Effector memory CD4-positive, alpha-beta T cell (primary cell): ENCODE measurements at regions not wholly inside any gene's neighbourhood (a gene's known extent, or its start where the extent isn't known, plus 50 kb on each side); places are given as distances from the start of the nearest gene placed in this dataset.

Experiments
- DNase-seq, 3 donors: peaks; one replicate each; pipeline ENCODE4 v3.0.0-alpha.2; 2020
- H3K27ac ChIP-seq: 2 replicates; pipeline ENCODE4 v1.7.0; 2013; ENCODE audit warnings: mild to moderate bottlenecking, low read length, moderate library complexity; ENCODE audit not compliant: insufficient read depth, poor library complexity, severe bottlenecking
- H3K27me3 ChIP-seq: replicated peaks from 2 replicates; pipeline ENCODE4 v1.7.0; 2013; ENCODE audit warnings: mild to moderate bottlenecking, low read length; ENCODE audit not compliant: insufficient read depth, control insufficient read depth, poor library complexity, severe bottlenecking
- H3K36me3 ChIP-seq: 2 replicates; pipeline ENCODE4 v1.7.0; 2013; ENCODE audit warnings: mild to moderate bottlenecking, low read length, moderate library complexity; ENCODE audit not compliant: control insufficient read depth, insufficient read depth
- H3K4me1 ChIP-seq: 2 replicates; pipeline ENCODE4 v1.7.0; 2013; ENCODE audit warnings: low read length, mild to moderate bottlenecking; ENCODE audit not compliant: control insufficient read depth, insufficient read depth, poor library complexity, severe bottlenecking
- H3K4me3 ChIP-seq: 2 replicates; pipeline ENCODE4 v1.7.0; 2013; ENCODE audit warnings: low read length, low read depth, mild to moderate bottlenecking; ENCODE audit not compliant: insufficient read depth, poor library complexity, severe bottlenecking
- H3K9me3 ChIP-seq: 2 replicates; pipeline ENCODE4 v1.7.0; 2013; ENCODE audit warnings: mild to moderate bottlenecking, low read length, moderate library complexity; ENCODE audit not compliant: control insufficient read depth

DNA sequence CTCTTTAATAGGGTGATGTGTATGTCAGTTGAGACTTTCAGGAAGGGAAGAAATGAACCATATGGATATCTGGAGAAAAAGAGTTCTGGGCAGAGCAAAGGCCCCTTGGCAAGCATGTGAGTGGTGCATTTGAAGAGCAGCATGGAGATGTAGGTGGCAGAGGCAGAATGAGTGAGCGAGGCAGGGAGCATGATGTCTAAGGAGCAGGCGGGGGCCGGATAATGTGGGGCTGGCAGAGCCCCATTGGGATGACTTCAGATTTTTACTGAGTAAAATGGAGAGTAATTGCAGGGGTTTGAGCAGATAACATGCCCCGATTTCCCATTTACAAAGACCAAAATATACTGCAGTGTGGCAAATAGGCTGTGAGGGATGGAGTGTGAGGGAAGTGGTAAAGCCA, 52.9 kb upstream of the PLCL2 start:
- H3K4me3 ChIP-seq, result no peak overlapping the region
- no peak overlapping the region for H3K27ac ChIP-seq

DNA sequence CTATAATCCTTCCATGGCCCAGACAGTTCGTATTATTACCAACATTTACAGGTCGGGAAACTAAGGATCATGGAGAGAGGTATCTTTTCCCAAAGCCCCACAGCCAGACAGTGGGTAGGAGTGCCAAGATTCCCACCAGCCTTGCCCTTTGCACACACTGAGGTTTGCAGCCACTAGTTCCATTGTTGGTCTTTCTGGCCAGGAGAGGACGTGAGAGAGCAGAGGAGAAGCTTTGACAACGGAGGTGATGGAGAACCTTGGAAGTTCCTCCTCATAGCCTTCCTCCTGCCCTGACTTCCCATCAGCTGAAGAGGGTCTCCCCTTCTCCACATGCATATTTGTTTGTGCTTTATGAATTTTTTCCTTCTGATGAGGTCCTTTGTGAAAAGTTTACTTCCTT, 50.5 kb upstream of the PLCL2 start:
- no peaks in the 10 kb centered on the region for H3K27me3 ChIP-seq
- DNase-seq, result no peak
- no peak overlapping the region for H3K27ac ChIP-seq
- no peak overlapping the region for H3K4me3 ChIP-seq
- H3K4me1 ChIP-seq, result peaks cover 5% of the 10 kb centered on the region
- H3K9me3 ChIP-seq, result no peaks in the 10 kb centered on the region
- H3K36me3 ChIP-seq, result no peaks in the 10 kb centered on the region

More for the DNA sequence above, 52.9 kb upstream of the PLCL2 start:
- no peaks in the 10 kb centered on the region for H3K9me3 ChIP-seq
- H3K27me3 ChIP-seq, result no peaks in the 10 kb centered on the region
- H3K36me3 ChIP-seq, result no peaks in the 10 kb centered on the region
- DNase-seq, result no peak
- H3K4me1 ChIP-seq, result no peaks in the 10 kb centered on the region

GRCh38 chr3:16834753-16835152, 50.0 kb upstream of the PLCL2 start:
- no peak for DNase-seq
- Histone ChIP-seq H3K27ac (no peak overlapping the region), H3K9me3 (no peaks in the 10 kb centered on the region)

More at GRCh38 chr3:16834753-16835152, 50.0 kb upstream of the PLCL2 start:
- Histone ChIP-seq H3K4me3 (no peak overlapping the region), H3K36me3 (no peaks in the 10 kb centered on the region), H3K4me1 (peaks cover 5% of the 10 kb centered on the region), H3K27me3 (no peaks in the 10 kb centered on the region)
